ENCODE measurements at regions not wholly inside any gene's neighbourhood (a gene's known extent, or its start where the extent isn't known, plus 50 kb on each side); places are given as distances from the start of the nearest gene placed in this dataset.
A peak's percentile ranks its signal among the peaks of the same experiment; 100 is the strongest.

- POLR2A ChIA-PET (ENCODE audit: low non-redundant PET), result interaction anchor here (0.6 kb wide), 1 partner anchor 13 kb away, joined by 3 read pairs; no protein-coding TSS in a partner anchor
- Histone ChIP-seq H3K36me3 (ENCODE audit: insufficient read depth, low read length, poor library complexity, severe bottlenecking) (no peaks in the 10 kb centered on the region), H3K4me3 (ENCODE audit: low read depth, low read length, poor library complexity, severe bottlenecking) (no peak overlapping the region), H3K27ac (ENCODE audit: low read depth, low read length, poor library complexity, severe bottlenecking) (no peak overlapping the region), H3K27me3 (replicated peaks; ENCODE audit: insufficient read depth, low read depth, low read length, poor library complexity) (no peaks in the 10 kb centered on the region), H3K9me3 (ENCODE audit: low read depth, low read length, poor library complexity, severe bottlenecking) (no peaks in the 10 kb centered on the region), H3K4me1 (ENCODE audit: insufficient read depth, low read length, poor library complexity, severe bottlenecking) (no peaks in the 10 kb centered on the region)
- no peak for TF ChIP-seq CTCF (conservative IDR thresholded peaks at IDR 0.05; ENCODE audit: low read depth, low read length)
- no peak for TF ChIP-seq EZH2 (IDR thresholded peaks at IDR 0.05; ENCODE audit: borderline replicate concordance, low read depth, low read length, poor library complexity, severe bottlenecking)
- BruUV-seq (replicated peaks), result no TSS peak
- no peak for DNase-seq (ENCODE audit: low spot score)
- CTCF ChIA-PET, result no interaction called here
- intact Hi-C loops (cut with micrococcal nuclease; ENCODE audit: unreplicated experiment), result loop anchor here (10.0 kb wide), 1 partner anchor 85 kb away; no protein-coding TSS in a partner anchor
Measured at GRCh38 chr18:22689712-22690111, 243.4 kb upstream of the RBBP8 start.

GRCh38 chr18:22690556-22690955 lies 242.6 kb upstream of the RBBP8 start:
- H3K9me3 ChIP-seq (ENCODE audit: low read depth, low read length, poor library complexity, severe bottlenecking), result no peaks in the 10 kb centered on the region
- H3K27ac ChIP-seq (ENCODE audit: low read depth, low read length, poor library complexity, severe bottlenecking), result no peak overlapping the region
- H3K4me1 ChIP-seq (ENCODE audit: insufficient read depth, low read length, poor library complexity, severe bottlenecking), result no peaks in the 10 kb centered on the region
- CTCF ChIA-PET, result no interaction called here
- DNase-seq (ENCODE audit: low spot score), result no peak
- POLR2A ChIA-PET (ENCODE audit: low non-redundant PET), result no interaction called here
- no TSS peak for BruUV-seq (replicated peaks)
- TF ChIP-seq EZH2 (IDR thresholded peaks at IDR 0.05; ENCODE audit: borderline replicate concordance, low read depth, low read length, poor library complexity, severe bottlenecking) (no peak), CTCF (conservative IDR thresholded peaks at IDR 0.05; ENCODE audit: low read depth, low read length) (no peak)
- no peaks in the 10 kb centered on the region for H3K27me3 ChIP-seq (replicated peaks; ENCODE audit: insufficient read depth, low read depth, low read length, poor library complexity)
- intact Hi-C loops (cut with micrococcal nuclease; ENCODE audit: unreplicated experiment), result no loop called here
- no peaks in the 10 kb centered on the region for H3K36me3 ChIP-seq (ENCODE audit: insufficient read depth, low read length, poor library complexity, severe bottlenecking)
- no peak overlapping the region for H3K4me3 ChIP-seq (ENCODE audit: low read depth, low read length, poor library complexity, severe bottlenecking)

- ChIA-PET POLR2A (ENCODE audit: low non-redundant PET) (no interaction called here), CTCF (no interaction called here)
- TF ChIP-seq CTCF (conservative IDR thresholded peaks at IDR 0.05; ENCODE audit: low read depth, low read length), result no peak
- TF ChIP-seq EZH2 (IDR thresholded peaks at IDR 0.05; ENCODE audit: borderline replicate concordance, low read depth, low read length, poor library complexity, severe bottlenecking), result no peak
- no peaks in the 10 kb centered on the region for H3K4me1 ChIP-seq (ENCODE audit: insufficient read depth, low read length, poor library complexity, severe bottlenecking)
- H3K4me3 ChIP-seq (ENCODE audit: low read depth, low read length, poor library complexity, severe bottlenecking), result no peak overlapping the region
- no peaks in the 10 kb centered on the region for H3K9me3 ChIP-seq (ENCODE audit: low read depth, low read length, poor library complexity, severe bottlenecking)
- no TSS peak for BruUV-seq (replicated peaks)
- intact Hi-C loops (cut with micrococcal nuclease; ENCODE audit: unreplicated experiment), result no loop called here
- H3K36me3 ChIP-seq (ENCODE audit: insufficient read depth, low read length, poor library complexity, severe bottlenecking), result no peaks in the 10 kb centered on the region
- peak; percentile 6 for DNase-seq (ENCODE audit: low spot score)
- no peaks in the 10 kb centered on the region for H3K27me3 ChIP-seq (replicated peaks; ENCODE audit: insufficient read depth, low read depth, low read length, poor library complexity)
- no peak overlapping the region for H3K27ac ChIP-seq (ENCODE audit: low read depth, low read length, poor library complexity, severe bottlenecking)
Measured at GRCh38 chr18:22691946-22692710, 241.0 kb upstream of the RBBP8 start.
